ENCODE measurements at regions not wholly inside any gene's neighbourhood (a gene's known extent, or its start where the extent isn't known, plus 50 kb on each side); places are given as distances from the start of the nearest gene placed in this dataset.
"Not testable (repeated sequence)": the region's sequence is repeated elsewhere in the genome, so short reads cannot be mapped to it uniquely, and the experiment has no call there.

DNA sequence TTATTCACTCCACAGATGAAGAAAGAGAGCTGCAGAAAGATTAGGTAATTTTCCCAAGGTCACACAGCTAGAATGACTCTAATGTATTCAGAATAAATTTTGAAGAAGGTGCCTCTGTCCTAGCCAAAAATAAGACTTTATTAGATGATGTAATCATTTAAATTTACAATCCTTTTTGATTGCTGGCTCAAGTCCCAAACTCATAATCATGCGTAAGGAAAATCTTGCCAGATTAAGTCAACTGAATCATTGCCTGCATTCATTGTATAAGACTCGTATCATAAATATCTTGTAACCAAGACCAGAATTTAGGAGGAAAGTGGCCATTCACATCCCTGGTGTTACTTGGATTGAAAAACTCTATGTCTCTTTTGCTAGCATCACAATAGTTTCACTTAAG lies 53.1 kb upstream of the STK39 start:
- no peak for DNase-seq (ENCODE audit: low read depth)

DNA sequence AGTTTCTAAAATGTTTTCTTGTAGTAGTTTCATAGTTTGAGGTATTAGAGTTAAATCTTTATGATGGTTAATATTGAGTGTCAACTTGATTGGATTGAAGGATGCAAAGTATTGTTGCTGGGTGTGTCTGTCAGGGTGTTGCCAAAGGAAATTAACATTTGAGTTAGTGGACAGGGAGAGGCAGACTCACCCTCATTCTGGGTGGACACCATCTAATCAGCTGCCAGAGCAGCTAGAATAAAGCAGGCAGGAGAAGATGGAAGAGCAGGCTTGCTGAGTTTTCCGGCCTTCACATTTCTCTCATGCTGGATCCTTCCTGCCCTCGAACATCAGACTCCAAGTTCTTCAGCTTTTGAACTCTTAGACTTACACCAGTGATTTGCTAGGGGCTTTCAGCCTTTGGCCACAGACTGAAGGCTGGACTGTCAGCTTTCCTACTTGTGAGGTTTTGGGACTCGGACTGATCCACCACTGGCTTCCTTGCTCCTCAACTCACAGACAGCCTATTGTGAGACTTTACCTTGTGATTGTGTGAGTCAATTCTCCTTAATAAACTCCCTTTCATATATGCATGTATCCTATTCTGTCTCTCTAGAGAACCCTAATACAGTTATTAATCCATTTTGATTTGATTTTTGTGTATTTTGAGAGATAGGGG lies 56.8 kb upstream of the STK39 start:
- DNase-seq (ENCODE audit: low read depth), result no peak

DNA sequence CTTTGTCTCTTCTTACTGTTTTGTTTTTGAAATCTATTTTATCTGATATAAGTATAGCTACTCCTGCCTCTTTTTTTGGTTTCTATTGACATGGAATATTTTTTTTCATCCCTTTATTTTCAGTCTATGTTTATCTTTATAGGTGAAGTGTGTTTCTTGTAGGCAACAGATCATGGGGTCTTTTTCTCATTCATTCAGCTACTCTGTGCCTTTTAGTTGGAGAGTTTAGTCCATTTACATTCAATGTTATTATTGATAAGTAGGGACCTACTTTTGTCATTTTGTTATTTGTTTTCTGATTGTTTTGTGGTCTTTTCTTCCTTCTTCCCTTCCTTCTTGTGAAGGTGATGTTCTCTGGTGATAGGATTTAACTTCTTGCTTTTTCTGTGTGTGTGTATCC lies 60.0 kb upstream of the STK39 start:
- no peak for DNase-seq (ENCODE audit: low read depth)

DNA sequence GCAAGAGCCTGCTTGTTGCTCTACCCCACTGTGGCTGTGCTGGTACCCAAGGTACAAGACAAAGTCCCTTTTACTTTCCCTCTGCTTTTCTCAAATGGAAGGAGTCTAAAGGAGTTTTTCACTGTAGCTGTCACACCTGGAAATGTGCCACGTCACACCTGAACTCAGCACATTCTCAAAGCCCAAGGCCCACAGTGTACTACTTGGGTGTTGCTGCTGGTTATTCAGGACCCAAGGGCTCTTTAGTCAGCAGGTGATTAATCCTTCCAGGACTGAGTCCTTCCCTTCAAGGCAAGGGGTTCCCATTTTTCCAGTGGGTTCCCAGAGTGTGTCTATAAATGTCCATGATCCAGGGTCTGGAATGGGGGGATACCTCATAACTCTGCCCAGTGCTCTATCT lies 63.2 kb upstream of the STK39 start:
- DNase-seq (ENCODE audit: low read depth), result no peak

DNA sequence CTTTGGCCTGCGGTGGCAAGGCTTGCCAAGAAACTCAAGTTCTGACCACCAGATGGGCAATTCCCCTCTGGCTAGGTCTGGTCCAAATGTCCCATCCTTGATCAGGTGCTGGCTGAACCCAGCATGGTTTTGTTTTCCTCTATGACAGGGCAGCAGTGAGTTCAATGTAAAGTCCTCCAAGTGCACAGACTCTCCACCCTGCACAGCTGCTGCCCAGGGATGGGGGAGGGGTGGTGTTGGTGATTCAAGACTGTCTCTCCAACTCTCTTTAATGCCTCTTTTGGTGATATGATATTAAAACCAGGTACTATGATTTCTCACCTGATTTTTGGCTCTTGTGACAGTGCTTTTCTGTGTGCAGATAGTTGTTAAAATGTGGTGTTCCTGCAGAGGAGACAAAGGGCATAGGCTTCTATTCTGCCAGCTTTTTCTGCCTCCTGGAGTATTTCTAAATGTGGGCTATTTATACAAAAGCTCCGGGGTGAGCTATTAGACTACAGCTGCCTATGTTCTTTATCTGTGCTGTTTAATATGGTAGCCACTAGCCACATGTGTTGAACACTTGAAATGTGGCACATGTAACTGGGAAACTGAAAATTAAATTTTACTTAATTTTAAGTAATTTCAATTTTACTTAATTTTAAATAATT lies 64.0 kb upstream of the STK39 start:
- no peak for DNase-seq (ENCODE audit: low read depth)

DNA sequence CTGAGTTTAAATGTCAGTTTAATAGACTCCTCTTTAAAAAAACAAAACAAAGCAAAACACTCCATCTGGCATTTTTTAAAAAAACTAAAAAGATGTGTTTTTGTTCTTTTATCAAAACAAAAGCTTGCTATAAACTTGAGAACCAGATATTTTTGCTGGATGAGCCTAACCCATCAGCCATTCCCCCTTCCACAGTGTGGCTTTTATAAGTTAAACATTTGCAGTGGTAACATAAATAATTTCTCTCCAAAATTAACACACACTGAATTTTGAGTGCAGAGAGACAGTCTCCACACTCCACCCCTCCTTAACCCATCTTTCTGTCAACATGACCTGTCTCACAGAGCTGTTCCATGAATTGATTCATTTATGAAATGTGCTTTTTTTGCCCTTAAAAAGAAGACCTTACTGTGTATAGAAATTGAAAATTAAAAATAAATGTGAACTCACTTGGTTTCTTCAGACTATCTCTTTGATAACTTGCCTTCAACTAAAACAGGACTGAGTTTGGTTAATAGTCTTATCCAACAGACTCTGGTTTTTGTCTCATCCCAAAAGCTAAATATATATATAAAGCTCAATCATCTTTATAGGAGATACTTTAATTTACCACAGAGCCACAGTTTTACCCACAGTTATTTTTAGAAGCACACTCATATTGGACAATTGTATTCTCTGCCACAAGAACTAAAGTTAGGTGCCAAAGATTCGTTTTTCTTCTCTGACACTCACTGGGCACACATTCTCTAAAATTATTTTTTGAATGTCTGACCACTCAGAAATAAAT lies 64.8 kb upstream of the STK39 start:
- no peak for DNase-seq (ENCODE audit: low read depth)

DNA sequence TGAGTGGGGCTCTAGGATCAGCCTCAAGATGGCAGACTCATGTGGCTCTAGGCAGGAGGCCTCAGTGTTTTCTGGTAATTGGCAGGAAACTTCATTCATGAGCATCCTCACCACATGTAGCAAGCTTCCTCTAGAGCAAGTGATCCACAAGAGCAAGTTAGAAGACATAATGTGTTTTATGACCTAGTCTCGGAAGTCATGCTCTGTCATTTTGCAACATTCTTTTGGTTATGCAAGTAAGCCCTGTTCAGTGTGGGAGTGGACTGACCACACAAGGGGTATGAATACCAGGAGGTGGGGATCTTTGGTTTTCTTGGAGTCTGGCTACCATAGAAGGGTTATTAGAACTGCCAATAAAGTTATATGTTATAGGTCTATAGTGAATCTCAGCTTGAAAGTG lies 66.8 kb upstream of the STK39 start:
- no peak for DNase-seq (ENCODE audit: low read depth)

DNA sequence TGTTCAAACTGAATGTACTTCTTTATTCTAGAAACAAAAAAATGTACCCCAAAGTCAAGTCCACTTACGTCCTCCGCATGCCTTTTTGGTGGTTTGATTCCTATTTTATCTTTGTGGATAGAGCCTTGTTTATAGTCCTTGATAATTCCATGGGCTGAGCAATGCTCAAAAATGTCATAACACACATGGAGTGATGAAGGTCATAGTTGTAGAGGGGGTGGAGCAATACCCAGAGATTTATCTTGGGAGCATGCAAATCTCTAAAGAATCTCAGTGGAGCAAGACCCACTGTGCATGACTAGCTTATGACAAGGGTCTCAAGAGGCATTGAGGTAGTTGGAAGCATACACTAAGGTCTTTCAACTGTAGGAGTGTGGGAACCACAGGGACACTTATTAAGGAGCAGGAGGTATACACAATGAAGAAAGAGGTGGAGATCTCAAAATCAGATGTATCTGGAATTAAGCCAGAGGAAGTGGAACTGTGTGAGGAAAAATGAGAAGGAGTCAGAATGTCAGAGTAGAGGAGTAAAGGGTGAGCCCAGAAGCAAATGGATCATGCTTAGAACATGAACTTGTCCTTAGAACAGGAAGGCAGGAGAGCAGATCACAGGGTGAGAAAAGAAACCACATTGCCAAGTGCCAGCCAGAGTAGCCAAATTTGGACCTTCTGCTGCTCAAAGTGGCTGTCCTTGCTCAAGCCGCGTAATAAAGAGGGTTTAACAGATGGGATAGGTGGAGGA lies 68.1 kb upstream of the STK39 start:
- no peak for DNase-seq (ENCODE audit: low read depth)

DNA sequence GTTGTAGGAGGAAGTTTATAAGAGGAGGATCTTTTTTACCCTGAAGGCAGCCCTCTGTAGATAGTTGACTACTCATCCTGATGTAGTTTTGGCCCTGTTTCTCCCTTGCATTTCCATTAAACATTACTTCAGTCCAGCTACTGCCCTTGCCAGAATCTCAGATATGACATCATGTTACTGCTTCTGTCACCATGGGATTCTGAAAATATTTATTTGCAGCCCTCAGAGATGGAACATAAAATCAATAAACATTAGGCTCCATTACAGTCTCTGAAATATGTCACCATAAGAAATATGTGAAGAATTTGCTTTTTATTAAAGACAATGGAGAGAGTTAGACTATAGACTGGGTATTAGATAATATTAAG lies 68.7 kb upstream of the STK39 start:
- DNase-seq (ENCODE audit: low read depth), result no peak

DNA sequence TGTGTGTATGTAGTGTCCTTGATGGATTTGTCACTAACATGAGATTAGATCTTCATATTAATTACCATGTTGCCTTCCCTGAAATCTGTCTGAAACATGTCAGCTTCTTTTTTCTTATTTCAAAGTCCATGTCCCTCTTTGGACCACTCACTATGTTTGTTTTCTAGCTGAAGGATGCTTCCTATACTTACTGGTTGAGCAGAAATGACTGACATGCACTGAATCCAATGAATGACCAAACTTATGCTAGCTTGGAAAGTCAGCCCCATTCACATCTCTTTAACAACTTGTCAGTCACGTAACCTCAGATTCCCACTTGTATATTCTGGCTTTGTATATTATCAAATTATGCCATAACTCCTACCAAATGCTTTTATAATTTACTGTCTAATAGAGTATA lies 69.9 kb upstream of the STK39 start:
- no peak for DNase-seq (ENCODE audit: low read depth)

DNA sequence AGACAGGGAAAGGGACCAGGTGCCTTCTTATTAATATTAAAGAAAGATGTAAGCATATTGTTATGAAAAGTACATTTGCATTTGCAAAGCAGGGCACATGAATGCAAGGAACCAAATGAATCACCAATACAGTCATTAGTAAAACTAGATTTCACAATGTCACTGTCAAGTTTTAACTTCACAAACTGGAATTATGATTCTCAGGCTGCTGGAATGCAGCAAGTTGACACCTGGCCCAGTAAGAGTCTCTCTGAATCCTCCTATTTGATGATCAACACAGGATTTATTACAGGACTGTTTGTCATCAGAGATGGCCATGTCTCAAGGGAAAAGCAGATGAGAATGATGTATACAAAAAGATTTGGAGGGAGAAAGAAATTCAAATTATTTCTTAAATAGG lies 72.9 kb upstream of the STK39 start:
- DNase-seq (ENCODE audit: low read depth), result no peak

DNA sequence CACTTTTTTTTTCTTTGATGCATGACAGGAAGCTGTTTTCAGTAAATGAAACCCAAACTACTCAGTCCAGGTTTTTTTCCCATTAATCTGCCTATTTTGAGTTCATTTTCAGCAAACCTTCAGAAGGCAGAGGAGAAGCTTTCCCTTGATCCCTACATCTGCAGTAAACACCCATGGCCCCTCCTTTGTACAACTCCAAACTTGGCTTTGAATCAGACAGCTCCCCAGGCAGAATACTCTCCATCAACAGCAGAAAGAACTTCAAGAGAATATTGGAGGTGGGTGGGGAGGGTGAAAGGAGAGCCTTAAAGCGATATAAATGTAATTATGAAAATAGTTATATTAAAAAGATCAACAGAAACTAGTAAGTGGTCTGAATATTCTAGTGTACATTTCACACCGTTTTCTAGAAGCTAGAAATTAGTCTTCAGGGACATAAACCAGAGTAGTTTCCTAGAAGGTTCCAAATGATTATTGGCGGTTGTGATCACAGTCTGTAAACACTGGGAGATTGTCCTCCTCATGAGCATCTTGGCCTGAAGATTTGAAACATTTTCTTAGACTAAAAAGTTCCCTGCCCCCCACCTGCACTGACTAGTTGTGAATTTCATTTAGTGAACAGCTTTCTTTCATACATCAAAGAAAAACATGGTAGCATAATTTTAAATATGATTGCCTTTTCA lies 75.1 kb upstream of the STK39 start:
- DNase-seq (ENCODE audit: low read depth), result no peak

DNA sequence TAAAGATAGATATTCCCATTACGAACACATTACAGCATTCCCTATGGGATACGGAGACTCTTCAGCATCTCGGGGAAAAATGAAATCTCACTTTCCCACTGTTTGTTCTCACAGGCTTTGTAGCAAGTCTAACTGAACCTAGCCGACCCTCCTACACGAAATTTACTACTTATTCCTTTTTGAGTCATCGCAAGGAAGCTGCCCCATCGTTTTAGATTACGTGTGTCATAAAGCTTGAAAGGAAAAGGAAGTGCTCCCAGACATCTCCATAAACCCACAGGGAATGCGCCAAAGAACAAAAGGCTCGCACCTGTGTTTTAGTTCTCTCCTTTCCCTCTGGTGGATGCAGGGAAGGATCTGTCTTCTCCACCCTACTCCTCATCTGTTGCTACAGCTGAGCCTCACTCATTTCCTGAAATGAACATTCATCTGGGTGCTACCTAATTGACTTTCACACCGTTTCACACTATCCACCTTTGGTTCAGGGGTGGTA lies 76.2 kb upstream of the STK39 start:
- no peak for DNase-seq (ENCODE audit: low read depth)

DNA sequence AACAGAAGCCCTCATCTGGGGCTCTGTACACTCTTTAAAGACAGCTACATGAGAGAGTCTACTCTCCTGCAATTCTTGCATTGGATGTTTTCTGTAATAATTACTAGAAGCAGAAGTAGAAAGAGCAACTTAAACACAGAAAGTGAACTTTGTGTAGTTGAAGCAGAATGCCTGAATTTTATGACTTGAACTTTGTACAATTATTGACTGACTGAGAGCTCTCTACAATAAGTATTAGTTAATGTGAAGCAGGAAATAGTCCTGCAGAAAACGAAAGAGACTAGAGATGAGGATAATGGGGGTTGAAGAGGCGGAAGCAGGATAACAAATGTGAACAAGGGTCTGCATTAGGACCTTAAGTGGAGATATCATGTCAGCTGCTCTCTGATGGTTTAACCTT lies 79.2 kb upstream of the STK39 start:
- no peak for DNase-seq (ENCODE audit: low read depth)

DNA sequence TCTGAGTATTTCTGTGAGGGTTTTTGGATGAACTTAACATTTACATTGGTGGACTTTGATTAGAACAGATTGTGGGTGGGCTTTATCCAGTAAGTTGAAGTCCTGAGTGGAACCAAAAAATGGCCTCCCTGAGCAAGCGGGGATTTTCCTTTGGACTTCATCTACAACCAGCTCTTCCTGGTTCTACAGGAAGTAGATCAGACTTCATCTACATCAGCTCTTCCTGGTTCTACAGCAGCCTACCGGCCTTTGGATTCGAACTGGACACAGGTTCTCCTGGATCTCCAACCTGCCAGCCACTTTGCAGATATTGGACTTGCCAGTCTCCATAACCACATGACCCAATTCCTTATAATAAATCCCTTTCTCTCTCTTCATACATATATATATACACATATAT lies 79.9 kb upstream of the STK39 start:
- DNase-seq (ENCODE audit: low read depth), result no peak

DNA sequence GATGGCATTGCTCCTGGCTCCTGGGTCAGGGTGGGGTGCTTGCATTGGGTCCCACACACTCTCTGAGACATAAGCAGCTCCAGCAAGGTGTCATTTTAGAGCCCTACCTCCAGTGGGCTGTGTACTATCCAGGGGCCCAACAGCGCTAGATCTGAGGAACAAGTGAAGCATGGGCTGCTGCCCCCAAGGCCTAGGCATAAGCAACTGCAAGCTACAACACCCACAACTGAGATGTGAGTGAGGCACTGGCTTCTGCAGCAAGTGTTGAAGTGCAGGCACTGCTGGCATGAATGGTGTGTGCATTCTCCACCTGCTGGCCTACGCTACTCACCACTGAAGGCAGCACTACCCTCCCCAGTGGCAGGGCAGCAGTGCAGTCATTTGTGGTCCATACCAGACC lies 81.0 kb upstream of the STK39 start:
- DNase-seq (ENCODE audit: low read depth), result no peak

DNA sequence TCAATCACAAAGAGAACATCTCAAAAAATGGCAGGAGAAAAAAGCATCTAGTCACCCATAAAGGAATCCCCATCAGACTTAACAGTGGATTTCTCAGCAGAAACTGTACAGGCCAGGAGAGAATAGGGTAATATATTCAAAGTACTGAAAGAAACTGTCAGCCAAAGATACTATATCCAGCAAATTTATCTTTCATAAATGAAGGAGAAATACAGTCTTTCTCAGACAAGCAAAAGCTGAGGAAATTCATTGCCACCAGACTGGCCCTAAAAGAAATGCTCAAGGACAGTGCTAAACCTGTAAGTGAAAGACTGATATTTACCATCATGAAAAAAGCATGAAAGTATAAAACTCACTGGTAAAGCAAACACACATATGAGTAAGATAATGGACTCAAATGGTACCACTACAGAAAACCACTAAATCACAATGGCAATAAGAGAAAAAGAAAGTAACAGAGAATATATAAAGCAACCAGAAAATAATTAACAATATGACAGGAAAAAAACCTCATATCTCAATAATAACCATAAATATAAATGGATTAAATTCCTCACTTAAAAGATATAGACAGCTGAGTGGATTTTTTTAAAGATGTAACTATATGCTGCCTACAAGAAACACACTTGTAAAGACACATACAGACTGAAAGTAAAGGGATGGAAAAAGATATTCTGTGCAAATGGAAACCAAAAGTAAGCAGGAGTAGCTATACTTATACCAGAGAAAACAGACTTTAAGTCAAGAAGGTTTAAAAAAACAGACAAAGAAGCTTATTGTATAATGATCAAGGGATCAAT lies 83.4 kb upstream of the STK39 start:
- no peak for DNase-seq (ENCODE audit: low read depth)

DNA sequence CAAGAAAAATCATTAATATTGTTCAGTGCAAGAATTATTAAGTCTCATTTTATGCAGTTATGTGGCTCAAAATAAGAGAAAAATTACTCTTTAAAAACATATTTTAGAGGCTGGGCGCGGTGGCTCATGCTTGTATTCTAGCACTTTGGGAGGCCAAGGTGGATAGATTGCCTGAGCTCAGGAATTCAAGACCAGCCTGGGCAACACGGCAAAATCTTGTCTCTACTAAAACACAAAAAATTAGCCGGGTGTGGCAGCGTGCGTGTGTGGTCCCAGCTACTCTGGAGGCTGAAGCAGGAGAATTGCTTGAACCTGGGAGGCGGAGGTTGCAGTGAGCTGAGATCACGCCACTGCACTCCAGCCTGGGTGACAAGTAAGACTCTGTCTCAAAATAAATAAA lies 87.9 kb upstream of the STK39 start:
- DNase-seq (ENCODE audit: low read depth), result not testable (repeated sequence)

DNA sequence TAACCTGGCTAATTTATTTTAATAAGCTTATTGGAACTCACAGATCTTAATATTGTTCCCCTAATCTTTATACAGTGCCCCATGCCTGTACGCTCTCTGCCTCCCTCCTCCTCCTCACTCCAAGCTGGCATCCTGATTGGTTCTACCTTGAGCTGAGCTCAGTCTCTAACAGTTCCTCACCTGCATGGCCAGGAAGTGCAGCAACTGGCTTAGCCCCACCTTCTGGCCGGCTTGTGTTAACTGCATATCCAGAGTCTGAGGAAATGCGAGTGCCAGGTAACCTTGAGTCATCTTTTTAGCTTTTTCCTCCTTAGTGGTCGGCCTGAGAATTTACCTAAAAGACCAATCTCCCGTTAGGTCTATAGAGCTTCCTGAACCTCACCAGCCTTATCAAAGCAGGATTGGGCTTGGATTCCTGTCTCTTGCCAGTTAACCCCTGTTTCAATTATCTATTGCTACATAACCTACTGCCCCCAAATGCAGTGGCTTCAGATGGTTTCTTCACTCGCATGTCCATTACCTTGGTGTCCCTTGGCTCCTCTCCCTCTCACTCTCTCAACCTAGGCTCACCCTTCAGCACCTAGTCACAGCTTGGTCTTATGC lies 89.5 kb upstream of the STK39 start:
- peak; percentile 19 for DNase-seq (ENCODE audit: low read depth)

DNA sequence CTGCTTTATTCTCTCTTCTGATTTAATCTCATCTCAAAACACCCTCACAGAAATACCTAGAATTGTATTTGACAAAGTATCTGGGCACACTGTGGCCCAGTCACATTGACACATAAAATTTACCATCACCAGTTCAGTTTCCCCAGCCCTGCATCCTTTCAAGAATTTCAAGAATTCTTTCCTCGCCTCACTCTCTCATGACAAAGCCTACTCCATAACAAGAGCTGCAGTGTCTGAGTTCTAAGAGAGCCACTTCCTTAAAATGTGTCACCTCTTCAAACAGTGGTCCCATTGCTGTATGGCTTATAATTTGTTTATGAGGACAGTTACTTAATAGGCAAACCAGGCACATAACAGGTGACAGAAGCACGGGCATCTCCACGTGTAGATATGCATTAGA lies 90.9 kb upstream of the STK39 start:
- DNase-seq (ENCODE audit: low read depth), result no peak

Measured in activated T-helper 1 cell treated with Interleukin-2 at 50 U/mL for 16 hours (primary cell).